Skeletal muscle tissue (tissue), 3 donors: ENCODE measurements at regions not wholly inside any gene's neighbourhood (a gene's known extent, or its start where the extent isn't known, plus 50 kb on each side); places are given as distances from the start of the nearest gene placed in this dataset.

Experiments used
- H3K27ac ChIP-seq: one replicate; pipeline ENCODE4 v1.7.0; 2013; ENCODE audit warnings: mild to moderate bottlenecking, low read depth, low read length, inconsistent platforms
- H3K27me3 ChIP-seq, 3 donors: one replicate each; pipeline ENCODE4 v1.7.0; 2013; ENCODE audit warnings: low read length in 3 of 3; ENCODE audit not compliant: control insufficient read depth in 3 of 3, insufficient read depth in 3 of 3
- H3K36me3 ChIP-seq, 3 donors: one replicate each; pipeline ENCODE4 v1.7.0; 2013; ENCODE audit warnings: low read length in 3 of 3; ENCODE audit not compliant: control insufficient read depth in 3 of 3, insufficient read depth in 3 of 3
- H3K4me1 ChIP-seq, 3 donors: one replicate each; pipeline ENCODE4 v1.7.0; 2013; ENCODE audit warnings: low read length in 3 of 3, mild to moderate bottlenecking in 3 of 3; ENCODE audit not compliant: control insufficient read depth in 3 of 3, insufficient read depth in 3 of 3
- H3K4me3 ChIP-seq, 3 donors: one replicate each; pipeline ENCODE4 v1.7.0; 2013; ENCODE audit warnings: low read length in 3 of 3
- H3K9ac ChIP-seq, 3 donors: one replicate each; pipeline ENCODE4 v1.7.0; 2013; ENCODE audit warnings: low read length in 3 of 3, mild to moderate bottlenecking in 3 of 3, moderate library complexity in 2 of 3, low read depth in 1 of 3
- H3K9me3 ChIP-seq, 3 donors: one replicate each; pipeline ENCODE4 v1.7.0; 2013; ENCODE audit warnings: low read length in 3 of 3; ENCODE audit not compliant: control insufficient read depth in 3 of 3
- donor health status: Osteomylitis.

- Histone ChIP-seq H3K27ac (no peak overlapping the region), H3K36me3 (no peaks in the 10 kb centered on the region), H3K4me1 (no peaks in the 10 kb centered on the region), H3K9me3 (no peaks in the 10 kb centered on the region), H3K9ac (no peak overlapping the region), H3K4me3 (no peak overlapping the region), H3K27me3 (peaks cover 0 to 5% (median 5%) of the 10 kb centered on the region in 3 donors)
These were observed 62.3 kb upstream of the DAPL1 start for GRCh38 chr2:158732573-158733429.

GRCh38 chr2:158733430-158733755, 61.7 kb upstream of the DAPL1 start:
- H3K9ac ChIP-seq: no peak overlapping the region
- no peak overlapping the region for H3K4me3 ChIP-seq
- H3K27me3 ChIP-seq: peaks cover 0 to 5% (median 5%) of the 10 kb centered on the region in 3 donors
- H3K36me3 ChIP-seq: no peaks in the 10 kb centered on the region
- H3K27ac ChIP-seq: no peak overlapping the region
- no peaks in the 10 kb centered on the region for H3K9me3 ChIP-seq
- H3K4me1 ChIP-seq: no peaks in the 10 kb centered on the region

GRCh38 chr2:158734442-158734841, 60.7 kb upstream of the DAPL1 start:
- no peak overlapping the region for H3K9ac ChIP-seq
- no peaks in the 10 kb centered on the region for H3K9me3 ChIP-seq
- H3K4me1 ChIP-seq: no peaks in the 10 kb centered on the region
- no peak overlapping the region for H3K4me3 ChIP-seq
- H3K27ac ChIP-seq: no peak overlapping the region
- no peaks in the 10 kb centered on the region for H3K36me3 ChIP-seq
- peaks cover 0 to 5% (median 5%) of the 10 kb centered on the region in 3 donors for H3K27me3 ChIP-seq

- Histone ChIP-seq H3K4me1 (no peaks in the 10 kb centered on the region), H3K9ac (no peak overlapping the region), H3K9me3 (no peaks in the 10 kb centered on the region), H3K36me3 (no peaks in the 10 kb centered on the region), H3K4me3 (no peak overlapping the region), H3K27me3 (no peaks in the 10 kb centered on the region), H3K27ac (no peak overlapping the region)
These were observed 59.1 kb upstream of the DAPL1 start for GRCh38 chr2:158735822-158736580.

GRCh38 chr2:158738363-158738762, 56.8 kb upstream of the DAPL1 start:
- Histone ChIP-seq H3K9ac (no peak overlapping the region), H3K27ac (no peak overlapping the region), H3K9me3 (no peaks in the 10 kb centered on the region), H3K4me3 (no peak overlapping the region), H3K36me3 (no peaks in the 10 kb centered on the region), H3K27me3 (no peaks in the 10 kb centered on the region), H3K4me1 (peaks cover 0 to 2% (median 0%) of the 10 kb centered on the region in 3 donors)

- peaks cover 0 to 5% (median 3%) of the 10 kb centered on the region in 3 donors for H3K4me1 ChIP-seq
- H3K9me3 ChIP-seq: no peaks in the 10 kb centered on the region
- H3K4me3 ChIP-seq: no peak overlapping the region
- no peaks in the 10 kb centered on the region for H3K27me3 ChIP-seq
- H3K27ac ChIP-seq: no peak overlapping the region
- no peaks in the 10 kb centered on the region for H3K36me3 ChIP-seq
- H3K9ac ChIP-seq: no peak overlapping the region
These were observed 55.0 kb upstream of the DAPL1 start for GRCh38 chr2:158740127-158740526.

- no peaks in the 10 kb centered on the region for H3K27me3 ChIP-seq
- no peaks in the 10 kb centered on the region for H3K9me3 ChIP-seq
- peaks cover 0 to 8% (median 4%) of the 10 kb centered on the region in 3 donors for H3K4me1 ChIP-seq
- H3K4me3 ChIP-seq: no peak overlapping the region
- no peak overlapping the region for H3K27ac ChIP-seq
- H3K9ac ChIP-seq: no peak overlapping the region
- H3K36me3 ChIP-seq: no peaks in the 10 kb centered on the region
These were observed 54.5 kb upstream of the DAPL1 start for GRCh38 chr2:158740621-158741020.

- Histone ChIP-seq H3K9me3 (no peaks in the 10 kb centered on the region), H3K9ac (no peak overlapping the region), H3K36me3 (no peaks in the 10 kb centered on the region), H3K27ac (no peak overlapping the region), H3K4me1 (peaks cover 0 to 8% (median 4%) of the 10 kb centered on the region in 3 donors), H3K27me3 (peaks cover 0 to under 1% (median 0%) of the 10 kb centered on the region in 3 donors), H3K4me3 (no peak overlapping the region)
These were observed 53.5 kb upstream of the DAPL1 start for GRCh38 chr2:158741625-158742024.

GRCh38 chr2:158742536-158742935, 52.6 kb upstream of the DAPL1 start:
- Histone ChIP-seq H3K4me1 (peaks cover 0 to 8% (median 4%) of the 10 kb centered on the region in 3 donors), H3K27ac (no peak overlapping the region), H3K27me3 (peaks cover 0 to 2% (median 2%) of the 10 kb centered on the region in 3 donors), H3K36me3 (no peaks in the 10 kb centered on the region), H3K4me3 (no peak overlapping the region), H3K9ac (no peak overlapping the region), H3K9me3 (no peaks in the 10 kb centered on the region)

GRCh38 chr2:158743466-158743865, 51.7 kb upstream of the DAPL1 start:
- Histone ChIP-seq H3K36me3 (no peaks in the 10 kb centered on the region), H3K4me3 (no peak overlapping the region), H3K27me3 (peaks cover 0 to 5% (median 2%) of the 10 kb centered on the region in 3 donors), H3K27ac (no peak overlapping the region), H3K9ac (no peak overlapping the region), H3K4me1 (peaks cover 0 to 8% (median 4%) of the 10 kb centered on the region in 3 donors), H3K9me3 (no peaks in the 10 kb centered on the region)
